Liver (tissue), 8 donors: ENCODE measurements at regions not wholly inside any gene's neighbourhood (a gene's known extent, or its start where the extent isn't known, plus 50 kb on each side); places are given as distances from the start of the nearest gene placed in this dataset.

Experiments used
- DNase-seq: peaks from one replicate; pipeline ENCODE4 v3.0.0-alpha.2; 2017; ENCODE audit warnings: low spot score
- H3K27ac ChIP-seq, 2 donors: one replicate each; pipeline ENCODE4 v1.7.0; 2013; ENCODE audit warnings: inconsistent platforms in 2 of 2, low read length in 2 of 2, control low read depth in 1 of 2, low read depth in 1 of 2, mild to moderate bottlenecking in 1 of 2
- H3K27me3 ChIP-seq, 4 donors: one replicate each; pipeline versions ENCODE4 v1.6.1 to v1.7.0; 2013; ENCODE audit warnings: low read length in 3 of 4, inconsistent platforms in 1 of 4, mild to moderate bottlenecking in 1 of 4, moderate library complexity in 1 of 4; ENCODE audit not compliant: control insufficient read depth in 4 of 4, insufficient read depth in 4 of 4
- H3K36me3 ChIP-seq, 4 donors: one replicate each; pipeline versions ENCODE4 v1.6.1 to v1.7.0; 2013; ENCODE audit warnings: low read length in 3 of 4, mild to moderate bottlenecking in 3 of 4, low read depth in 1 of 4, moderate library complexity in 1 of 4; ENCODE audit not compliant: control insufficient read depth in 4 of 4, insufficient read depth in 3 of 4
- H3K4me1 ChIP-seq, 4 donors: one replicate each; pipeline versions ENCODE4 v1.6.1 to v1.7.0; 2013; ENCODE audit warnings: low read length in 3 of 4, mild to moderate bottlenecking in 3 of 4, moderate library complexity in 1 of 4; ENCODE audit not compliant: control insufficient read depth in 4 of 4, insufficient read depth in 4 of 4
- H3K4me3 ChIP-seq, 3 donors: one replicate each; pipeline versions ENCODE4 v1.6.1 to v1.7.0; 2013; ENCODE audit warnings: low read length in 3 of 3, control low read depth in 1 of 3, low read depth in 1 of 3, mild to moderate bottlenecking in 1 of 3
- H3K9ac ChIP-seq, 2 donors: one replicate each; pipeline ENCODE4 v1.7.0; 2013; ENCODE audit warnings: low read length in 2 of 2, mild to moderate bottlenecking in 2 of 2, moderate library complexity in 2 of 2, control low read depth in 1 of 2, low read depth in 1 of 2
- H3K9me3 ChIP-seq, 4 donors: one replicate each; pipeline versions ENCODE4 v1.6.1 to v1.7.0; 2013; ENCODE audit warnings: low read length in 3 of 4; ENCODE audit not compliant: control insufficient read depth in 4 of 4
- ATF3 ChIP-seq: IDR thresholded peaks from 2 replicates; pipeline ENCODE4 v1.6.1; 2016; ENCODE audit warnings: antibody characterized with exemption
- CTCF ChIP-seq: fragments of 150-350 bp; IDR thresholded peaks from 2 replicates; pipeline ENCODE4 v1.5.1; 2017; ENCODE audit warnings: improper control_type of control experiment, low read depth, low read length; ENCODE audit not compliant: missing input control
- EGR1 ChIP-seq, 2 donors: IDR thresholded peaks; 2 replicates each; pipeline ENCODE4 v1.6.1; 2016 to 2018; ENCODE audit warnings: antibody characterized with exemption in 2 of 2, low read depth in 2 of 2
- FOXA1 ChIP-seq: IDR thresholded peaks from 2 replicates; pipeline ENCODE4 v1.6.1; 2016; ENCODE audit warnings: antibody characterized with exemption
- FOXA2 ChIP-seq: IDR thresholded peaks from 2 replicates; pipeline ENCODE4 v1.6.1; 2016; ENCODE audit warnings: antibody characterized with exemption
- GABPA ChIP-seq, 2 donors: IDR thresholded peaks in 1 of 2; conservative IDR thresholded peaks in 1 of 2; 2 replicates each; pipeline ENCODE4 v1.6.1; 2016; ENCODE audit warnings: antibody characterized with exemption in 2 of 2, mild to moderate bottlenecking in 1 of 2, moderate library complexity in 1 of 2
- HNF4A ChIP-seq, 2 donors: conservative IDR thresholded peaks; 2 replicates each; pipeline ENCODE4 v1.6.1; 2016; ENCODE audit warnings: antibody characterized with exemption in 2 of 2, mild to moderate bottlenecking in 2 of 2
- HNF4G ChIP-seq: IDR thresholded peaks from 2 replicates; pipeline ENCODE4 v1.6.1; 2016; ENCODE audit warnings: antibody characterized with exemption
- JUND ChIP-seq, 2 donors: IDR thresholded peaks; 2 replicates each; pipeline ENCODE4 v1.6.1; 2016; ENCODE audit warnings: antibody characterized with exemption in 2 of 2
- MAX ChIP-seq: IDR thresholded peaks from 2 replicates; pipeline ENCODE4 v1.6.1; 2016; ENCODE audit warnings: antibody characterized with exemption
- NR2F2 ChIP-seq: IDR thresholded peaks from 2 replicates; pipeline ENCODE4 v1.6.1; 2016; ENCODE audit warnings: antibody characterized with exemption
- RAD21 ChIP-seq, 2 donors: IDR thresholded peaks; 2 replicates each; pipeline ENCODE4 v1.6.1; 2016; ENCODE audit warnings: antibody characterized with exemption in 2 of 2, mild to moderate bottlenecking in 2 of 2
- REST ChIP-seq: IDR thresholded peaks from 2 replicates; pipeline ENCODE4 v1.6.1; 2016; ENCODE audit warnings: antibody characterized with exemption, mild to moderate bottlenecking
- RXRA ChIP-seq, 2 donors: IDR thresholded peaks; 2 replicates each; pipeline ENCODE4 v1.6.1; 2017 to 2018; ENCODE audit warnings: antibody characterized with exemption in 2 of 2, mild to moderate bottlenecking in 1 of 2
- SP1 ChIP-seq: IDR thresholded peaks from 2 replicates; pipeline ENCODE4 v1.6.1; 2018; ENCODE audit warnings: antibody characterized with exemption, mild to moderate bottlenecking
- TAF1 ChIP-seq: conservative IDR thresholded peaks from 2 replicates; pipeline ENCODE4 v1.6.1; 2016; ENCODE audit warnings: antibody characterized with exemption, mild to moderate bottlenecking
- YY1 ChIP-seq: IDR thresholded peaks from 2 replicates; pipeline ENCODE4 v1.6.1; 2016; ENCODE audit warnings: antibody characterized with exemption, mild to moderate bottlenecking
- ZBTB33 ChIP-seq: IDR thresholded peaks from 2 replicates; pipeline ENCODE4 v1.6.1; 2016; ENCODE audit warnings: antibody characterized with exemption
- WGBS: extraction: QIAGEN DNeasy Blood & Tissue Kit; methylation state at CpG from one replicate; pipeline ENCODE4 v1.1.7; 2013; 5-methylcytosine and 5-hydroxymethylcytosine counted together
- donor health status: healthy.
- donor health status: healthy.
- donor health status: healthy.
- donor health status: healthy.
- donor health status: healthy.

GRCh38 chr9:7241694-7242093, 483.9 kb downstream of the KDM4C start:
- Histone ChIP-seq H3K9ac (no peak overlapping the region), H3K27me3 (no peaks in the 10 kb centered on the region), H3K4me3 (no peak overlapping the region), H3K36me3 (no peaks in the 10 kb centered on the region), H3K4me1 (no peaks in the 10 kb centered on the region), H3K9me3 (peaks cover 0 to 4% (median under 1%) of the 10 kb centered on the region in 4 donors), H3K27ac (no peak overlapping the region)
- DNase-seq = no peak
- TF ChIP-seq ATF3 = no peak
- no peak for TF ChIP-seq RAD21 (IDR thresholded peaks at IDR 0.05)
- no peak for TF ChIP-seq NR2F2
- no peak for TF ChIP-seq FOXA2
- no peak for TF ChIP-seq CTCF
- no peak for TF ChIP-seq MAX
- no peak for TF ChIP-seq RXRA (IDR thresholded peaks at IDR 0.05)
- WGBS = 86% methylated on average over 2 of the region's 2 CpGs

GRCh38 chr9:7240569-7241311, 483.0 kb downstream of the KDM4C start:
- Histone ChIP-seq H3K4me1 (no peaks in the 10 kb centered on the region), H3K36me3 (no peaks in the 10 kb centered on the region), H3K27me3 (no peaks in the 10 kb centered on the region), H3K9ac (no peak overlapping the region), H3K4me3 (no peak overlapping the region), H3K27ac (no peak overlapping the region), H3K9me3 (peaks cover 0 to 4% (median under 1%) of the 10 kb centered on the region in 4 donors)
- TF ChIP-seq RAD21 (IDR thresholded peaks at IDR 0.05) (no peak), MAX (no peak), FOXA1 (no peak), TAF1 (no peak), RXRA (IDR thresholded peaks at IDR 0.05) (no peak), HNF4G (no peak), HNF4A (conservative IDR thresholded peaks at IDR 0.05) (no peak), ZBTB33 (no peak), CTCF (no peak), EGR1 (IDR thresholded peaks at IDR 0.05; ENCODE audit: low read depth in 2 of 2) (no peak), SP1 (no peak), ATF3 (no peak), GABPA (IDR thresholded peaks at IDR 0.05 in 1 of 2, conservative IDR thresholded peaks at IDR 0.05 in 1 of 2) (no peak), FOXA2 (no peak), YY1 (no peak), JUND (IDR thresholded peaks at IDR 0.05) (no peak), NR2F2 (no peak), REST (no peak)
- 81% methylated on average over 5 of the region's 5 CpGs for WGBS
- DNase-seq = no peak
